Renal cortex interstitium (tissue), 11 donors: ENCODE measurements at regions not wholly inside any gene's neighbourhood (a gene's known extent, or its start where the extent isn't known, plus 50 kb on each side); places are given as distances from the start of the nearest gene placed in this dataset.

ENCODE experiments used
- DNase-seq, 11 donors: peaks; one replicate each; pipeline ENCODE4 v3.0.0-alpha.2; 2013; ENCODE audit warnings: low read depth in 9 of 11, low spot score in 4 of 11; ENCODE audit errors: extremely low read depth in 1 of 11

DNA sequence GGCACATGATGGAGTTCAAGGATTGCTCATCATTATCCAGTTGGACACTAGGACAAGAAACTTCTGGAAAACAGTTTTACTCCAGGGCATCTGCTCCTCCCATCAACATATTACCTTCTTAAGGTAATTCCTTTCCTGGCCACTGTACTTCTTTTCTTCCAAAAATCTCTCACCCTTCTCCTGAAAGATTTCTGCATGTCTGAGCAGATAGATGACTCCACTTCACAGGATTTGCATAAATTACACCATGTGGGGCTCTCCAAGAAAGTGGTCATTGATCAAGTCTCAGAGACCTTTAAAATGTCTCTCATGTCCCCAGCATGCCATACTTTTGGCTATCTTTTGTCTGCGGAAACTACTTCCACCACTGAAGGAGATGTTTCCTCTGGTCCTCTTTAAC lies 103.2 kb upstream of the TNFAIP3 start:
- DNase-seq = no peak

GRCh38 chr6:137764464-137764863 lies 102.6 kb upstream of the TNFAIP3 start:
- no peak for DNase-seq

DNA sequence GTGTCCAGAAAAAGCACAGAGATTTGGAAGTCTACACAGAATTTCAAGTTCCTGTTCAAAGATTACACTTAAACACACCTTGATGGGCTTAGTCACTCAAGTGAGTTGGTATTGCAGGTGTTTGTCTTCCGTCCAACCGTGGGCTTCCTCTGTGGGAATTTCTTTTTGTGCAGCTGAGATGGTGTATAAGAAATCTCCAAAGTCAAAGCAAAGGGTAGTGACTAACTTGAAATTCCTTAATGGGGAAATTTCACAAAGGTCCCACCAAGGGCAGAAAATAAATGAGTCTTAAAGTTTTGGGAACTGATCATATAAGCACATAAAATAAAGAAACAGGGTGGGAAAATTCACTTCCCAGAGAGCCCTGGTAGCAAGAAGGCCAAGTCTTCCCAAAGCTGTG lies 102.0 kb upstream of the TNFAIP3 start:
- DNase-seq = no peak

- no peak for DNase-seq
Observed at GRCh38 chr6:137766596-137767370, 100.3 kb upstream of the TNFAIP3 start.

DNA sequence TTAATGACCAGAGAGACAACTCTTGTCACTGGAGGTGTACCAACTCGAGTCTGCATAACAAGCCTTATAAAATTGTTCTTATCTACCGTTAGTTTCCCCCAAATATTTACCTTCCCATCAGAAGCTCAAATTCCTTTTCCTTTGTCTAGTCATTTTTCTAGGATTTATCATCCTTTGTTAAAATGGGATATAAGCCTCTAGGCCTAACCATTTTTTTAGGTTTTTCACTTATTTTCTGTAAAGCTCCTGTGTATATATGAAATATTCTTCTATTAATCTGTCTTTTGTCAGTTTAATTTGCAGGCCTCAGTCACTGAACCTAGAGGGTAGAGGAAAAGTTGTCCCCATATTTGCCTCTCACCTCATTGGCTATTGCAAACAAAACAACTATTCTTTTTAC lies 99.6 kb upstream of the TNFAIP3 start:
- no peak for DNase-seq

GRCh38 chr6:137767911-137768690 lies 99.0 kb upstream of the TNFAIP3 start:
- DNase-seq = no peak

DNA sequence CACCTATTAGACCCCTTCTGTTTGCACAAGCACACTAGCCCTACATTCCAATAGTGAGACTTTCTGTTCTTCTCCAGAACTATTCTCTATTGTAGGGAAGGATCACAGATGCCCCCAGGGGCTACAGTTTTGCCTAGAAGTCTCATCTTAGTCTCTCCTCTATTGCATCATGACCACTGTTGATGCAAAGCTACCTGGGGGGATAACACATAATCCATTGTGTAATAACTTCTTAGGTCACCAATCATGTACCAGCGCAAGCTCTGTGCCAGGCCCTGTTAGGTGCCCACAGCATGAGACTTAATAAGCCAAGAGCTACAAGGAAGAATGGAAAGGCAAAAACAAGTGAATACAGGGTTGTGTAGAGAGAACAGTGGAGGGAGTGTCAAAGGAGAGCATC lies 98.1 kb upstream of the TNFAIP3 start:
- no peak for DNase-seq

- DNase-seq = no peak
Observed at GRCh38 chr6:137769797-137770362, 97.2 kb upstream of the TNFAIP3 start.

DNA sequence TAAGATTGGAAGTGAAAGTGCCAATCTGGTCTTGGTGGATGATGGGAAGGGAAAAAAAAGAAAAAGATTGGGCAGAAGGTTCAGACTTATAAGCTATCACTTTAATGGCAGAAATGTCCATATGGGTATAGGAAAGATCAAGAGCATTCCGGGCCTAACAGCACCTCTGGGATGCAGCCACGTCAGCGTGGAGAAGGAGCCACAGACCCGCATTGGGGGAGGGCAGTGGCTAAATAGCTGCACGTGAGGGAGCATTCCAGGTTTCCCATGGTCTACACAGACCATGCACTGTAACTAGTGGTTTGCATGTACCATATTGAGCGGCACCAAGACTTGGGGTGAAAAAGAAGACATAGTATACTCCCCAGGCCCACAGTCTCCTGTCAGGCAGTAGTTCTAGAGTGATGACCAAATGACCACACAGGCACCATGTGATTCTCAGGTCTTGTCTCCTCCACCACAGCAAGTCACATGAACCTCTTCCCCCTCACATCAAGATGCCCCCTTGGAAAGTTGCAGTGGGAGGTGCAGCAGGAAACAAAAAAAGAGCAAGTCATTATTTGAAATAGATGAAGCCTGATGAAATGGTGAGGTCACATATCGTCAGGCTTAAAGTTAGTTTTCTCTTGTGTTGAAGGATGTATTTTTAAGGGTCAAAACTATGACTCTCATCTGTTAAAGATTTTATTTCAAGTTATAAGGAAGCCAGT lies 94.4 kb upstream of the TNFAIP3 start:
- DNase-seq = no peak

DNA sequence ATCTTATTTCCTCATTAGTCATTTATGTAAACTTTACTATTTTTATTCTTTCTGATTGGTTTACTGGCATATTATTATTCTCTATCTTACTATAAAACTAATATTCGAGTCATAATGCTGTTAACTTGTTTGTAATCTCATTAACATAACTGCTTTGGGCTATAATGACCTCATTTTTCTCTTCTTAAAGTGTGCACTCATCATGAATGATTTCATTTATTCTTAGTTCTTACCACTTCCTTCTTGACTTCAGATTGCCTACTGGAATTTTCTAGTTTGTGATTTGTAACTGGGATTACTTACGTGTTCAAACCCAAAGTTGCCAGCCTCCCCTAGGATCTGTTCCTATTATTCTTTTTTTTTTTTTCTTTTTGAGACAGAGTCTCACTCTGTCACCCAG lies 91.8 kb upstream of the TNFAIP3 start:
- no peak for DNase-seq

- no peak for DNase-seq
Observed at GRCh38 chr6:137775720-137776119, 91.3 kb upstream of the TNFAIP3 start.

- DNase-seq = no peak
Observed at GRCh38 chr6:137776256-137776655, 90.8 kb upstream of the TNFAIP3 start.

GRCh38 chr6:137776786-137777686 lies 90.0 kb upstream of the TNFAIP3 start:
- peak in 2 of 11 donors; percentile 15 to 32 for DNase-seq

- DNase-seq = no peak
Observed at GRCh38 chr6:137777687-137778075, 89.4 kb upstream of the TNFAIP3 start.

DNA sequence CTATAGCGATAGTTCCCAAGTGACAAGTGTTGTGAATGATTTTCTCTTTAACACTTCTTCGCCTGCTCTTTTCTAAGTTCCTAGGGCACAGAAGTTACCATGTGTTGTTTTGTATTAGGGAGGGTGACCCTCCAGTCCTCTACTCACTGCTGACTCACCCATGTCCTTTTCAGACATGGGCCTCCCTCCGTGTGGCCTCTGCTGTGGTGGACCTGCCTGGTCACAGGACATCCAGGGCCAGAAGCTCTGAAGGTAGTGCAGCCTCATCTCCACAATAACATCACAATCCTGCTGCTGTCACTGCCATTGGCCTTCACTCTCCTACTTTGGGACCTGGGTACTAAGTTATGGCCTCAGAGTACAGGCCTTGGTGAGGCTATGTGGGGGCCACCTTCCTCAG lies 87.1 kb upstream of the TNFAIP3 start:
- no peak for DNase-seq

DNA sequence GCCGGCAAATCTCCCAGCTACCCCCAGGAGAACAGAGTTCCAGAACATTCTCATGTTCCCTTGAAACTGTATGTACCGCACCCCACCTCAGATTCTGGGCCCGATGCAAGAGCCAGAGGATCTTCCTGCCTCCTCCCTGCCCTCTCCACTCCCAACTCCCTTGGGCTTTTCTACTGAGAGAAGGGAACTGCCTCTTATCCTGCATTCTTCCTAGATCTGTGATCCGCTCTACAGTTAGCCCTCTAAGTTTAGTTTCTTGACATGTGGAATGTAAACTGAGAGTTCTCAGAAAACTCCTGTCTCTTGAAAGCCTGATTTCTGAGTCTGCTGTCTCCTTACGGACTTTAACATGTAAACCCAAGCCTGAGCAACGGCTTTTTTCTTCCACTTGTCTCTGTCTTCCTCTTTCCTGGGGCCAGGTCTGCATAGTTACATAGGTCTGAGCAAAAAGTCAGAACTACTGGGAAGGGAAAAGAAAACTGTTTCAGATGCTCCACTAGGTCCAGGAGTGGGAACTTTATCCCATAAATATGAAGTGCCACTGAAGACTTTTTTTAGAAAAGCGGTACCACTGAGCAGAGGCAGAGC lies 86.5 kb upstream of the TNFAIP3 start:
- no peak for DNase-seq

DNA sequence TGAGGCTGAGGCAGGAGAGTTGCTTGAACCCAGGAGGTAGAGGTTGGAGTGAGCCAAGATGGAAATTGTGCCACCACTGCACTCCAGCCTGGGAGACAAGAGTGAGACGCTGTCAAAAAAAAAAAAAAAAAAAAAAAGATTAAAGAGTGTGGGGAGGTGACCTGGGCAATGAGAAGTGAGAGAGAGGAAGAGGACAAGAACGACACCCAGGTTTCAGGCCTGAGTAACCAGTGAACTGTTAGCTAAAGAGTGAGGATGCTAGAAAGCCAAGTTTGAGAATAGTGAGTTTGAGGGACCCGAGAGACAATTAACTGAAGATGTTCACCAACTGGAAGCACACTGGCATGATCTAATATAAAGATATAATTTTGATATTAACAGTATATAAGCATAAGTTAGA lies 85.4 kb upstream of the TNFAIP3 start:
- DNase-seq = no peak
